CD14-positive monocyte (primary cell): ENCODE measurements at regions not wholly inside any gene's neighbourhood (a gene's known extent, or its start where the extent isn't known, plus 50 kb on each side); places are given as distances from the start of the nearest gene placed in this dataset.

Experiments used
- DNase-seq, 3 donors: peaks; one replicate each; pipeline ENCODE4 v3.0.0-alpha.2; 2011 to 2022
- H2AFZ ChIP-seq: 2 replicates; pipeline ENCODE4 v1.6.0; 2012; ENCODE audit warnings: mild to moderate bottlenecking, low read depth, low read length, inconsistent platforms; ENCODE audit not compliant: insufficient read depth, poor library complexity, severe bottlenecking
- H3K27ac ChIP-seq, 2 donors: 1 replicate in 1 of 2; 2 replicates in 1 of 2; pipeline ENCODE4 v1.5.1; 2012 to 2013; ENCODE audit warnings: low read length in 2 of 2, control low read depth in 1 of 2, inconsistent platforms in 1 of 2, low read depth in 1 of 2, mild to moderate bottlenecking in 1 of 2
- H3K27me3 ChIP-seq, 2 donors: one replicate each; pipeline versions ENCODE4 v1.6.0 to v1.6.1; 2011 to 2013; ENCODE audit warnings: low read length in 2 of 2; ENCODE audit not compliant: control insufficient read depth in 2 of 2, insufficient read depth in 2 of 2
- H3K36me3 ChIP-seq, 2 donors: replicated peaks in 1 of 2; 1 replicate in 1 of 2; 2 replicates in 1 of 2; pipeline versions ENCODE4 v1.5.1 to v1.6.1; 2012 to 2013; ENCODE audit warnings: low read length in 2 of 2, control low read depth in 1 of 2, inconsistent platforms in 1 of 2, mild to moderate bottlenecking in 1 of 2; ENCODE audit not compliant: insufficient read depth in 2 of 2, control insufficient read depth in 1 of 2
- H3K4me1 ChIP-seq, 2 donors: 1 replicate in 1 of 2; 2 replicates in 1 of 2; pipeline versions ENCODE4 v1.5.1 to v1.6.1; 2012 to 2013; ENCODE audit warnings: low read length in 2 of 2, control low read depth in 1 of 2, inconsistent platforms in 1 of 2, mild to moderate bottlenecking in 1 of 2, moderate library complexity in 1 of 2; ENCODE audit not compliant: insufficient read depth in 2 of 2, control insufficient read depth in 1 of 2
- H3K4me2 ChIP-seq: replicated peaks from 2 replicates; pipeline ENCODE3; 2012; ENCODE audit warnings: low read length, moderate library complexity, mild to moderate bottlenecking; ENCODE audit not compliant: poor library complexity, severe bottlenecking; ENCODE audit errors: extremely low read depth
- H3K4me3 ChIP-seq, 3 experiments: fragments of 200-600 bp in 1 of 3; sonication (generic) in 1 of 3; replicated peaks in 1 of 3; 1 replicate in 2 of 3; 2 replicates in 1 of 3; pipeline ENCODE4 v1.5.1; 2011 to 2013; ENCODE audit warnings: low read length in 3 of 3, mild to moderate bottlenecking in 3 of 3, control low read depth in 2 of 3, low read depth in 2 of 3, inconsistent platforms in 1 of 3, moderate library complexity in 1 of 3
- H3K79me2 ChIP-seq: 2 replicates; pipeline ENCODE4 v1.6.0; 2012; ENCODE audit warnings: mild to moderate bottlenecking, control low read depth, inconsistent platforms, low read length, moderate library complexity; ENCODE audit not compliant: insufficient read depth
- H3K9ac ChIP-seq: 2 replicates; pipeline ENCODE4 v1.6.0; 2017; ENCODE audit warnings: low read length, mild to moderate bottlenecking; ENCODE audit not compliant: insufficient read depth, poor library complexity, severe bottlenecking
- H3K9me3 ChIP-seq, 2 donors: replicated peaks in 1 of 2; 1 replicate in 1 of 2; 2 replicates in 1 of 2; pipeline versions ENCODE4 v1.5.1 to v1.6.1; 2012 to 2013; ENCODE audit warnings: low read length in 2 of 2, control low read depth in 1 of 2; ENCODE audit not compliant: control insufficient read depth in 1 of 2, insufficient read depth in 1 of 2
- H4K20me1 ChIP-seq: 2 replicates; pipeline ENCODE4 v1.6.0; 2012; ENCODE audit warnings: mild to moderate bottlenecking, low read length, control low read depth, moderate library complexity; ENCODE audit not compliant: insufficient read depth
- H3K27ac Mint-ChIP-seq, 7 donors: one replicate each; pipeline ENCODE4 v1.8.0; 2020; ENCODE audit warnings: mild to moderate bottlenecking in 7 of 7, mixed read lengths in 7 of 7, moderate library complexity in 6 of 7, inconsistent platforms in 2 of 7
- H3K27me3 Mint-ChIP-seq, 3 donors: one replicate each; pipeline ENCODE4 v1.8.0; 2021 to 2022; ENCODE audit warnings: low read depth in 3 of 3, mild to moderate bottlenecking in 3 of 3, mixed read lengths in 3 of 3, moderate library complexity in 3 of 3, inconsistent platforms in 1 of 3
- H3K36me3 Mint-ChIP-seq, 2 donors: one replicate each; pipeline ENCODE4 v1.8.0; 2020; ENCODE audit warnings: mixed read lengths in 2 of 2, inconsistent platforms in 1 of 2, mild to moderate bottlenecking in 1 of 2
- H3K4me1 Mint-ChIP-seq: one replicate; pipeline ENCODE4 v1.8.0; 2020; ENCODE audit warnings: mild to moderate bottlenecking, mixed read lengths
- H3K4me3 Mint-ChIP-seq, 2 donors: one replicate each; pipeline ENCODE4 v1.8.0; 2020; ENCODE audit warnings: mild to moderate bottlenecking in 2 of 2, mixed read lengths in 2 of 2, moderate library complexity in 1 of 2
- H3K9me3 Mint-ChIP-seq, 7 donors: one replicate each; pipeline ENCODE4 v1.8.0; 2020 to 2022; ENCODE audit warnings: mixed read lengths in 7 of 7, mild to moderate bottlenecking in 6 of 7, moderate library complexity in 6 of 7, inconsistent platforms in 2 of 7
- CTCF ChIP-seq: fragments of 200-600 bp; IDR thresholded peaks from one replicate; pipeline ENCODE4 v1.8.0; 2022; ENCODE audit warnings: antibody characterized with exemption, mild to moderate bottlenecking
- WGBS: methylation state at CpG from one replicate; pipeline ENCODE4 v1.1.5; 2013; ENCODE audit warnings: missing lambda C conversion rate; ENCODE audit not compliant: insufficient coverage; 5-methylcytosine and 5-hydroxymethylcytosine counted together
- intact Hi-C, 2 donors: fragments of 100-400 bp; cut with micrococcal nuclease; formaldehyde crosslinking; loops; one replicate each; pipeline versions ENCODE4 v1.15.0 to v1.15.1; 2023

GRCh38 chr5:29994519-29994918, 1199.0 kb upstream of the CDH6 start:
- H3K9ac ChIP-seq: no peak overlapping the region
- H3K79me2 ChIP-seq: no peaks in the 10 kb centered on the region
- H3K27me3 ChIP-seq: no peaks in the 10 kb centered on the region
- no peak for TF ChIP-seq CTCF
- Mint-ChIP-seq H3K36me3 (no peaks in the 10 kb centered on the region), H3K4me1 (no peaks in the 10 kb centered on the region), H3K27ac (no peak overlapping the region), H3K4me3 (no peak overlapping the region), H3K27me3 (no peaks in the 10 kb centered on the region), H3K9me3 (peaks cover 0 to 3% (median 2%) of the 10 kb centered on the region in 7 donors)
- peaks cover 4 to 6% of the 10 kb centered on the region in 2 donors for H3K9me3 ChIP-seq
- no peaks in the 10 kb centered on the region for H4K20me1 ChIP-seq
- no peaks in the 10 kb centered on the region for H3K36me3 ChIP-seq
- intact Hi-C loops: no loop called here
- H3K4me3 ChIP-seq: no peak overlapping the region
- DNase-seq: no peak
- H3K4me1 ChIP-seq: no peaks in the 10 kb centered on the region
- H3K27ac ChIP-seq: no peak overlapping the region
- no CpG with 5 or more reads among the region's 3 CpGs for WGBS
- no peak overlapping the region for H3K4me2 ChIP-seq
- H2AFZ ChIP-seq: no peak overlapping the region

- Mint-ChIP-seq H3K4me3 (no peak overlapping the region), H3K9me3 (peaks cover 0 to 4% (median 0%) of the 10 kb centered on the region in 7 donors), H3K4me1 (no peaks in the 10 kb centered on the region), H3K27ac (no peak overlapping the region), H3K36me3 (no peaks in the 10 kb centered on the region), H3K27me3 (no peaks in the 10 kb centered on the region)
- Histone ChIP-seq H3K9me3 (peaks cover 2 to 4% of the 10 kb centered on the region in 2 donors), H3K27ac (no peak overlapping the region), H3K36me3 (no peaks in the 10 kb centered on the region), H3K9ac (no peak overlapping the region), H4K20me1 (no peaks in the 10 kb centered on the region), H3K4me3 (no peak overlapping the region), H3K27me3 (no peaks in the 10 kb centered on the region), H3K4me2 (no peak overlapping the region), H3K4me1 (no peaks in the 10 kb centered on the region), H2AFZ (no peak overlapping the region), H3K79me2 (no peaks in the 10 kb centered on the region)
- TF ChIP-seq CTCF: no peak
- 69% methylated on average over 2 of the region's 3 CpGs for WGBS
- no peak for DNase-seq
- intact Hi-C loops: no loop called here
Observed at GRCh38 chr5:29993286-29993685, 1200.2 kb upstream of the CDH6 start.
